ENCODE measurements at regions not wholly inside any gene's neighbourhood (a gene's known extent, or its start where the extent isn't known, plus 50 kb on each side); places are given as distances from the start of the nearest gene placed in this dataset.

DNA sequence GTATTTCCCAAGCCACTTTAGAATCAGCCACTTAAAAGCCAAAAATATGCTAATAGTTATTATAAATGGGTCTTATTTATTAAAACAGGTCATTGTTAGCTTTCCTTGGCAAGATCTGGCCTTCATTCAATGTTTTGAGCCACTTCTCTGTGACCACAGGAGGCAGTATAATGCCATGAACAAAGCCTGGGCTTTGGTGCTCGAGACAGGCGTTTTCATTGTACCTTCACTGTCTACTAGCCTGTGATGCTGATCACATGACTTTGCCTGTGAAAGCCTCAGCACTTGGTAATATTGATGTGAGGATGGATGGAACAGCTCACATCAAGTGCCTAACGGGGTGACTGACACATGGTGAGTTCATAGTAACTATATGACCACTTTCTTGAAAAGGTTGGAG, 217.0 kb downstream of the RWDD3 start:
- H3K4me1 ChIP-seq (replicated peaks in 1 of 2) = no peaks in the 10 kb centered on the region
- in situ Hi-C loops (cut with MboI; ENCODE audit: low pct_unique_long_range_greater_than_20kb in 2 of 9, low sequenced_read_pairs in 9 of 9, unreplicated experiment in 9 of 9) = no loop called here
- 0 to 96% (median 79%) methylated on average over 2 to 3 of the region's 3 CpGs; no CpG with 5 or more reads in 4 of the 10 experiments for WGBS, 10 experiments
- ATAC-seq (replicated peaks in 6 of 8) = no peak
- H3K27ac ChIP-seq = no peak overlapping the region
- H3K4me3 ChIP-seq = no peak overlapping the region

DNA sequence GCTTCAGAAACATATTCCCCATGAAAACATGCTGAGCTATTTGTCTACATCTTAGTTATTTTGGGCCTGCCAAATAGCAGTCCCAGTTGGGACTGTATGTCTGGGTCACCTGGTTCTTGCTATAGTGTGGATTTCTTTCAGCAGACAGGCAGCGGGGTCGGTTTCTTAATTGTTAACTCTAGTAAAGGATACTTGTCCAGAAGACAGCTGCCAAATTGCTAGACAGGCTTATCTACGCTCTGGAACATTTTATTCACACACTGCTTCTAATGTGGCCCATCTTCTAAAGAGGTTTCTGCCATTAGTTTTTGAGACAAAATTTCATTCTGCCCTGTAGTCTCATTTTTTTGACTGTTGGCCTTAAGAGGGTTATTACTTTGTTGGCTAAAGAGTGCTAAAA, 217.9 kb downstream of the RWDD3 start:
- no peak for ATAC-seq (replicated peaks in 6 of 8)

DNA sequence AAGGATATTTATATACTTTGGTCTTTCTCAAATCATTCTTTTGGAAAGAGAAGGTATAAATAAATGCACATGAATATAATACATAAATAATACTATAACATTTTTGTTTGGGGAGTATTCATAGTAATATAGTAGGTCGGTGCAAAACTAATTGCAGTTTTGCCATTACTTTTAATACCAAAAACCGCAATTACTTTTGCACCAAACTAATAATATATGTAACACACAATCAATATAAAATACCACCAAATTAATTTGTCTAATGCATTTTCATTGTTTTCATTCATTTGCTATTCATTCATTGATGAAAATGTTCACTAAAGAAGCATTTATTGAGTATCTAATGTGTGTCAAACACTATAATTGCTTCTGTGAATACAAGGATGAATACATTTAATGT, 219.0 kb downstream of the RWDD3 start:
- WGBS, 10 experiments = 8 to 100% (median 90%) methylated on average over 2 of the region's 2 CpGs; no CpG with 5 or more reads in 1 of the 10 experiments
- in situ Hi-C loops (cut with MboI; ENCODE audit: low pct_unique_long_range_greater_than_20kb in 2 of 9, low sequenced_read_pairs in 9 of 9, unreplicated experiment in 9 of 9) = no loop called here
- ATAC-seq (replicated peaks in 6 of 8) = no peak
- Histone ChIP-seq H3K27ac (no peak overlapping the region), H3K4me1 (replicated peaks in 1 of 2) (no peaks in the 10 kb centered on the region), H3K4me3 (no peak overlapping the region)

More for the DNA sequence above, 217.9 kb downstream of the RWDD3 start:
- 43 to 100% (median 86%) methylated on average over 2 to 3 of the region's 3 CpGs; no CpG with 5 or more reads in 2 of the 10 experiments for WGBS, 10 experiments
- in situ Hi-C loops (cut with MboI; ENCODE audit: low pct_unique_long_range_greater_than_20kb in 2 of 9, low sequenced_read_pairs in 9 of 9, unreplicated experiment in 9 of 9) = no loop called here
- Histone ChIP-seq H3K27ac (no peak overlapping the region), H3K4me1 (replicated peaks in 1 of 2) (no peaks in the 10 kb centered on the region), H3K4me3 (no peak overlapping the region)

DNA sequence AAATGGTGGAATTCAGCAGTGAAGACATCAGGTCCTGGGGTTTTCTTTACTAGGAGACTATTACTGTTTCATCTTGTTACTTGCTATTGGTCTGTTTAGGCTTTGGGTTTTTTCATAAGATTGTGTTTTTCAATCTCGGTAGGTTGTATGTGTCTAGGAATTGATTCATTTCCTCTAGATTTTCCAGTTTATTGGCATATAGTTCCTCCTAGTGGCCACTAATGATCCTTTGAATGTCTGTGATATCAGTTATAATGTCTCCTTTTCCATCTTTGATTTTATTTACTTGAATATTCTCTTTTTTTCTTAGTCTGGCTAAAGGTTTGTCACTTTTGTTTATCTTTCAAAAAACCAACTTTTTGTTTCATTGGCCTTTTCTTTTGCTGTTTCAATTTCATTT, 233.0 kb downstream of the RWDD3 start:
- peak in 3 of 8 experiments; percentile 30 to 44 (median 40) for ATAC-seq (replicated peaks in 6 of 8)
- Histone ChIP-seq H3K4me3 (no peak overlapping the region), H3K27ac (no peak overlapping the region), H3K4me1 (replicated peaks in 1 of 2) (no peaks in the 10 kb centered on the region)
- in situ Hi-C loops (cut with MboI; ENCODE audit: low pct_unique_long_range_greater_than_20kb in 2 of 9, low sequenced_read_pairs in 9 of 9, unreplicated experiment in 9 of 9) = no loop called here
- 6 to 92% (median 44%) methylated on average over 1 of the region's 1 CpG; no CpG with 5 or more reads in 1 of the 10 experiments for WGBS, 10 experiments

DNA sequence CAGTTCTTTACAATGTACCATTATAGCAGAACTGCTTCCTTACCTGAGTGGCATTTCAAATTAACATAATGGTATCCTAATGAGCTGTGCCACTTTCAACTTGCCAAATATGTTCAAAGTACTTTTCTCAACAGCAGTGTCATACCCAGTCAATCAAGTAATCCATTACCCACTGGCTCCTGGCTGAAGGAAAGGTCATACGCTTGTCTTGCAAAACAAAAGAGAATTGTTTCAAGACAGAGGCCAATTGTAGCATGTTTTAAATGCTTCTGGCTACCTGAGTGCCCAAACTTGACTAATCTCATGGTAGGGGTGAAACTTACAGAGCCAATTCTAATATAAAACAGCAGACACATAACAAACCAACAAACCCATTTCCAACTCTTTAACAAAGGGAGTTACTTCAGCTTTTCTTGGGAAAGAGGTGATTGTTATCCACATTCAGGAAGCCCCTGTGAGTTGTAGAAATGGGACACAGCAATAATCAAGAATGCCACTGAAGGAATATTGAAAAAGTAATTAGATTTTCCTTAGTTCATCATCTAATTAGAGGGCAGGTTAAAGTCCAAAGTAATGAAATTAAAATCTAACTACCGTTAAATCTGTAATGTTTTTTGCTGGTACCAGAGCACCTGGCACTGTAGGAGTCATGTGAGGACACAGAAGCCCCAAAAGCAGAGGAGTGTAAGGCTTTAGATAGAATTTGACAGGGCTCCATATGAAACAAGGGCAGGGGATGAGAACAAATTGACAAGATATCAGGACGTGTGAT, 241.9 kb downstream of the RWDD3 start:
- no peak for ATAC-seq (replicated peaks in 6 of 8)
- H3K27ac ChIP-seq = no peak overlapping the region
- H3K4me3 ChIP-seq = no peak overlapping the region
- 0 to 92% (median 80%) methylated on average over 2 to 3 of the region's 3 CpGs; no CpG with 5 or more reads in 1 of the 10 experiments for WGBS, 10 experiments
- in situ Hi-C loops (cut with MboI; ENCODE audit: low pct_unique_long_range_greater_than_20kb in 2 of 9, low sequenced_read_pairs in 9 of 9, unreplicated experiment in 9 of 9) = no loop called here
- H3K4me1 ChIP-seq (replicated peaks in 1 of 2) = no peaks in the 10 kb centered on the region

DNA sequence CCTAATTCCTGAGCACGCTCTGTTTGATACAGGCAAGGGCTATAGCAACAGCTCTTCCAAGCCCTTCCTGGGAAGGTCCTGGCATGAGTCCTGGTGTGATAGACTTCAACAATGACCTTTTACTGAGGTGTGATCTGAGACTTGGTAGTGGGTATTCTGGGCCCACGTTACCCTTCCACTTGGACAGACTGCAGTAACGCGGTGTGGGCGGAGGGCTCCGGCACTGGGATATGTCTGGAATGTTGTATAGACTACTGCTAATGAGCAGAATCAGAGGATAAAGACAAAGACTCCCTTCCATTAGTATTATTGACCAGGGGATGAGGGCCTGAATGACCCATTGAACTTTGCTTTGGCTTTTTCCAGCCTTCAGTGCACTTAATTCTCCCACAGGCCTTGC, 262.3 kb downstream of the RWDD3 start:
- Histone ChIP-seq H3K4me3 (no peak overlapping the region), H3K4me1 (replicated peaks in 1 of 2) (no peaks in the 10 kb centered on the region), H3K27ac (no peak overlapping the region)
- in situ Hi-C loops (cut with MboI; ENCODE audit: low pct_unique_long_range_greater_than_20kb in 2 of 9, low sequenced_read_pairs in 9 of 9, unreplicated experiment in 9 of 9) = no loop called here
- 20 to 100% (median 96%) methylated on average over 1 to 6 of the region's 6 CpGs; no CpG with 5 or more reads in 3 of the 10 experiments for WGBS, 10 experiments
- ATAC-seq (replicated peaks in 6 of 8) = no peak

DNA sequence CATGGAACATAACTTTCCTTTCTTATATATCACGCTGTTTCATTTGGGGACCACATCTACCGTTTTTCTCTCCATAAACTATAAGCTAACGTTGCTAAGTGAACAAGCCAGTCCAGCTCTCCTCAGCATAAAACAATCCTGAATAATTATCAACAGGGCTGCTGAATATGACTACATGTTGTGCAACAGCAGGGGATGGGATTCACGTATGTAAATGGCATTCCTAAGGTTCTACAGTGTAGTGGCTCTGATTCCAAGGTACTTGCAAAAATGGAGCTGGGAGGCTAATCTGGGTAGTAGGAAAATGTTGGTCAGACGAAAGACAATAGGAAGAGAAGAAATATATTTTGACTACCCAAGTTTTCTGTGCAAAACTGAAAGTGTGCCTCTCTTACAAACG, 262.8 kb downstream of the RWDD3 start:
- ATAC-seq (replicated peaks in 6 of 8) = peak in 3 of 8 experiments; percentile 83 to 100 (median 99)
- no peaks in the 10 kb centered on the region for H3K4me1 ChIP-seq (replicated peaks in 1 of 2)
- 0 to 91% (median 71%) methylated on average over 1 to 6 of the region's 6 CpGs for WGBS, 10 experiments
- in situ Hi-C loops (cut with MboI; ENCODE audit: low pct_unique_long_range_greater_than_20kb in 2 of 9, low sequenced_read_pairs in 9 of 9, unreplicated experiment in 9 of 9) = no loop called here
- H3K4me3 ChIP-seq = no peak overlapping the region
- no peak overlapping the region for H3K27ac ChIP-seq

DNA sequence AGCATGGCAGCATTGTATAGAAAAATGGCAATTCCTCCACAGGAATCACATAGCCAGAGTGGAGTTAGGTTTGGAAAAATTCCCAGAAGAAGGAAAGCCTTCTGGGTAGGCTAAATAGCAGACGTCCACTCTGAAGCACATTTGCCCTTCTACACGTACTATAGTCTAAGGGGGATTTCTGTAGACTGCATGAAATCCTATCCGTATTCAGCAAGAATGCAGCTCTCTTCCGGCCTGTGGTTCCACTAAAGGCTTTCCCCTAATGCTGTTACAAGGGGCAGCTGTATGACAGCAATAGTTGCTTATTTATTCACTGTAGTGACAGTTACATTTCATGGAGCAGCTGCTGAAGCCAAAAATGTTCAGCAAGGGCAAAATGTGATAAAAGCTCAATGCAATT, 263.6 kb downstream of the RWDD3 start:
- ATAC-seq (replicated peaks in 6 of 8) = no peak
- Histone ChIP-seq H3K27ac (no peak overlapping the region), H3K4me1 (replicated peaks in 1 of 2) (no peaks in the 10 kb centered on the region), H3K4me3 (no peak overlapping the region)
- in situ Hi-C loops (cut with MboI; ENCODE audit: low pct_unique_long_range_greater_than_20kb in 2 of 9, low sequenced_read_pairs in 9 of 9, unreplicated experiment in 9 of 9) = no loop called here
- WGBS, 10 experiments = 0 to 95% (median 87%) methylated on average over 1 to 4 of the region's 4 CpGs; no CpG with 5 or more reads in 3 of the 10 experiments

DNA sequence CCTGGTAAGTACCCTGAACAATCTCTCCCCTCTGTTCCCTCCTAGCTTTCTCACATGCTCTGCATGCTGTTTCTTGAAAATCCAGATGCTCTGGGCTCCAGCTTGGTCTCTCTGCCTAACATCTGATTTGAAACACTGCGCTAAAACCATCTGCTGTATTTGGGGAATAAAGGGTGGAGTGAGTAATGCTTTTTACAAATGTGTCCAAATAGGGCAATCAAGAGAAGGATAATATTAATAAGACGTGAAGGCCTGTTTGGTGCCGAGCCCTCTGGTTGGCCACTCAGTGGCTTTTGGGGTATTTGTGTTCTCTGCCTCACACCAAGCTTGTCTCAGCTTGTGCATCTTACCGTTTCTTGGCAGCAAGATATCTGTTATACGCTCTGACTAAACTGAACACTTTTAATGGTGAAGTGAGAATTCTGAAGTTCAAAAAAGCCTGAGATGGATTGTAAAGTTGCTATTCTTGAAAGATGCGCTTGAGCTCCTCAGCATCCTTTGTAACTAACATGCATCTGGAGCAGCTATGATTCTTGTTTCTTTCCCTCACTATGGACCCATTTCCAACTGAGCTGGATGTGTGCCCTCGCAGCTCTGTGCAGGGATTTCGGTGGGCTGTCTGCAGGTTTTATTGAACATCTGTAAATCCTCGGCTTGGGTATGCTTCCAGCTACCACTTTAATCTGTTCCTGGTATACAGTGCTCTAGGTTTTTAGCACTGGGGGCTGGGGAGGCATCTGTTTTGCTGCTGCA, 269.4 kb downstream of the RWDD3 start:
- in situ Hi-C loops (cut with MboI; ENCODE audit: low pct_unique_long_range_greater_than_20kb in 2 of 9, low sequenced_read_pairs in 9 of 9, unreplicated experiment in 9 of 9) = no loop called here
- Histone ChIP-seq H3K4me1 (replicated peaks in 1 of 2) (no peaks in the 10 kb centered on the region), H3K4me3 (no peak overlapping the region), H3K27ac (no peak overlapping the region)
- 0 to 94% (median 84%) methylated on average over 1 to 9 of the region's 9 CpGs; no CpG with 5 or more reads in 3 of the 10 experiments for WGBS, 10 experiments
- ATAC-seq (replicated peaks in 6 of 8) = peak in 1 of 8 experiments; percentile 50

DNA sequence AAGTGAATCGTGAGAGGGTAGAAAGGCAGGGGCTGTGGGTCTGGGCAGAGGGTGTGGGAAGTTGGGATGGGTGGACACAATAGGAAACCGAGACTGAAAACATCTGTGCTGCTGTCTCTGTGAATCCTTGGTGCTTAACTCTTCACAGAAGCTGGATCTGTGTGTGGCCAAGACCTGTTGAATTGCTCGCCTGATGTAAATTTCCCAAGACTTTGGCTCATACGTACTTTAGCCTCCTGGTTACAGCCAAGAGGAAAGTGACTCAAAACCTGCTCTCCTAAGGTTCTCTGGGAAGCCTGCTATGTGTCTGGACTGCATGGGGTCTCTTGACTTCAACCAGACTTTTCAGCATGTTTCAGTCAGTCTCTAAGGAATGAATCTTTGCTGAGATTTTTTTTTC, 270.3 kb downstream of the RWDD3 start:
- no peak overlapping the region for H3K27ac ChIP-seq
- 0 to 85% (median 76%) methylated on average over 1 to 4 of the region's 4 CpGs; no CpG with 5 or more reads in 3 of the 10 experiments for WGBS, 10 experiments
- H3K4me1 ChIP-seq (replicated peaks in 1 of 2) = no peaks in the 10 kb centered on the region
- in situ Hi-C loops (cut with MboI; ENCODE audit: low pct_unique_long_range_greater_than_20kb in 2 of 9, low sequenced_read_pairs in 9 of 9, unreplicated experiment in 9 of 9) = no loop called here
- ATAC-seq (replicated peaks in 6 of 8) = no peak
- H3K4me3 ChIP-seq = no peak overlapping the region

DNA sequence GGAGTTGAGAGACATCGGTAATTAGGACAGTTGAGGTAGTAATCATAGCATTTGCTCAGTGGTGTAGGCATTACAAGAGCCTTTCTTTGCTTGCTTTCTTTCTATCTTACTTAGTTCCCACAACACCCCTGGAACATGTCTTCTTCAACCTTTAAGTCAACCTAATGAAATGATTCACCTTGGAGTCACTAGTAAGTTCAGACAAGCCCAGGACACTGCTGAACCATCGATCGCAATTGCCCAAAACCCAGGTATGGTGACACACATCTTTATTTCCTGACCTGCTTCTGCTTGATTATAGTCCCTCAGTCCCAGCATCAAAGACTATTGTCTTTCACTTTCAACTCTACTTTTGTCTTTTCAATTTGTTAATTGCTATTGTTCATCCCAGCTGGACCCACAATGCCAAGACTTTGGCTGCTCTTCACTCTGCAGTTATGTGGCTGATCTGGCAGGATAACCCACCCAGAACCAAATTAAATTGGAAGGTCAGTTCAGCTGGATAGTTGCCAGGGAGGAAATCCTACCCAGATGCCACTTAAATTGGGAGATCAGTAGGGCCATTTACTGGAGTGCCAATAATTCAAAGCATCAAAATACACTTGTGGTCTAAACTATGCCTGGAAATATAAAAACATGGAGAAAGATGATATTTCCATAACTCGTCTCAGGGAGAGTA, 272.9 kb downstream of the RWDD3 start:
- in situ Hi-C loops (cut with MboI; ENCODE audit: low pct_unique_long_range_greater_than_20kb in 2 of 9, low sequenced_read_pairs in 9 of 9, unreplicated experiment in 9 of 9) = no loop called here
- Histone ChIP-seq H3K27ac (no peak overlapping the region), H3K4me1 (replicated peaks in 1 of 2) (no peaks in the 10 kb centered on the region), H3K4me3 (no peak overlapping the region)
- ATAC-seq (replicated peaks in 6 of 8) = no peak
- 61 to 100% (median 91%) methylated on average over 1 to 4 of the region's 4 CpGs for WGBS, 10 experiments

DNA sequence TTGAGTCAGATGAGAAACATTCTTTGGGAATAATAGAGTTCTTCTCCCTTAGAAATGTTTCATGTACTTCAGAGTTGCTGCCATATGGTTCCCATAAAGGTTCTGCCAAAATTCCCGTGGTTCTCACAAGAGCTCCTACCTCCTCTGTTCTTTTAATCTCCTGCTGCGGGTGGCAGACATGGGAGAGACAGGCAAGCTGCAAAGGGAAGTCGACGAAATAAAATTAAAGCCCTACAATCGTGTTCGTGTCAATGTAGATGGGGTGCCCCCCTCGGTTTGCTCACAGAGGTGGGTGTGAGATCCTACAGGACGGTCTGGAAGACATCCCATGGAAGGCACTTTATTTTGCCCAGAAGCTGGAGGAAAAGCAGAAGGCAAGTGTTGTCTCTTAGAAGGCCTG, 276.0 kb downstream of the RWDD3 start:
- no peak overlapping the region for H3K4me3 ChIP-seq
- 0 to 86% (median 61%) methylated on average over 1 to 8 of the region's 8 CpGs; no CpG with 5 or more reads in 2 of the 10 experiments for WGBS, 10 experiments
- H3K27ac ChIP-seq = no peak overlapping the region
- H3K4me1 ChIP-seq (replicated peaks in 1 of 2) = peaks cover 0 to 4% of the 10 kb centered on the region in 2 donors
- in situ Hi-C loops (cut with MboI; ENCODE audit: low pct_unique_long_range_greater_than_20kb in 2 of 9, low sequenced_read_pairs in 9 of 9, unreplicated experiment in 9 of 9) = no loop called here
- ATAC-seq (replicated peaks in 6 of 8) = no peak

DNA sequence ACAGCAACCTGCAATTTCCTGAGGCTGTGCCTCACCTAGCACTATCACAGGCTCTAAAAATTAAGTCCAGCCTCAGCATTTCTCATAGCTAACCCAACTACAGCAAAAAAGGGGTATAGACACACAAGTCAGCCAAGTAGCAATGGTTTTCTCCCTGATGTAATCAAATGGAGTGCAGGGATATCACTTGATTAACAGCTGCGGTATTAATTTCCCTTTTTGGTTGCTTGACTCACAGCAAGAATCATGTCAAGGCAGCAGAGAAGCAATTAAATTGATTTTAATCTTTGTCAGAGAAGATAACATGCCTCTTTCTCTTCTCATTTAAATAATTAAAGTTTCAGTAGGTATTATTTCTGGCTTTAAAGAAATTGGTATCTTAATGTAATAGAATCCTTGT, 278.9 kb downstream of the RWDD3 start:
- no peak overlapping the region for H3K27ac ChIP-seq
- WGBS, 10 experiments = 60 to 100% (median 100%) methylated on average over 1 of the region's 1 CpG; no CpG with 5 or more reads in 3 of the 10 experiments
- H3K4me1 ChIP-seq (replicated peaks in 1 of 2) = peaks cover 0 to 4% of the 10 kb centered on the region in 2 donors
- peak in 2 of 8 experiments; percentile 55 to 65 for ATAC-seq (replicated peaks in 6 of 8)
- no peak overlapping the region for H3K4me3 ChIP-seq
- in situ Hi-C loops (cut with MboI; ENCODE audit: low pct_unique_long_range_greater_than_20kb in 2 of 9, low sequenced_read_pairs in 9 of 9, unreplicated experiment in 9 of 9) = no loop called here

All from motor neuron (in vitro differentiated cells).